Activated T-helper 1 cell treated with Interleukin-2 at 50 U/mL for 16 hours (primary cell): ENCODE measurements at regions not wholly inside any gene's neighbourhood (a gene's known extent, or its start where the extent isn't known, plus 50 kb on each side); places are given as distances from the start of the nearest gene placed in this dataset.
"Not testable (repeated sequence)": the region's sequence is repeated elsewhere in the genome, so short reads cannot be mapped to it uniquely, and the experiment has no call there.

Source experiments
- DNase-seq: peaks from one replicate; pipeline ENCODE4 v3.0.0-alpha.2; 2020; ENCODE audit warnings: low read depth

DNA sequence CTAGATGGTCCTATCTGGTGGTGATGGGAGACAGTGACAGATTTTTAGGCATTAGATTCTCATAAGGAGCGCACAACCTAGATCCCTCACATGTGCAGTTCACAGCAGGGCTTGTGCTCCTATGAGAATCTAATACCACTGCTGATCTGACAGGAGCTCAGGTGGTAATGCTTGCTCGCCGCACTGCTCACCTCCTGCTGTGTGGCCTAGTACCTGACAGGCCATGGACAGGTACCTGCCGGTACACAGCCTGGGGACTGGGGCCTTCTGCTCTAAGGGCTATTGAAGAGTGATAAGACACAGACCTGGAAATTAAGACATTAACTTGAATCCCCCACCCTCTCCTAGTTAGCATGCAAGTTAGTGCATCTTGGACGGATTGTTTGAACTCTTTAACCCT is 64.4 kb downstream of the KLRB1 start:
- not testable (repeated sequence) for DNase-seq

DNA sequence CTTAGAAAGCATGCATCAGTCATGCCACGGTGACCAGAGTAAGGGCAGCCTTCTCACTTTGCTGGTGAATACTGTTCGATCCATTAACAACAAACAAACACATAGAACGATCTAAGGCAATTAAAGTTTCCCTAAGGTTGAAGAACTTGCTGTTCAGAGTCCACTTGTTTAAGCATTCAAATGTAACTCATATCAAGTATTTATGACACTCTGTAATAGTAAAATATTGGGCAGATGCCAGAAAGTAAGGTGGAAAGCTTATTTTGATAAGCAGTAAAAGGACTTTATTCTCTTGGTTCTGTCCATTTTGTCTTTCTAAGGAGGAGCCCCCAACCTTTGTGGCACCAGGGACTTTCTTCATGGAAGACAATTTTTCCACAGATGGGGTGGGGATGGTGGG is 64.9 kb downstream of the KLRB1 start:
- DNase-seq: not testable (repeated sequence)

DNA sequence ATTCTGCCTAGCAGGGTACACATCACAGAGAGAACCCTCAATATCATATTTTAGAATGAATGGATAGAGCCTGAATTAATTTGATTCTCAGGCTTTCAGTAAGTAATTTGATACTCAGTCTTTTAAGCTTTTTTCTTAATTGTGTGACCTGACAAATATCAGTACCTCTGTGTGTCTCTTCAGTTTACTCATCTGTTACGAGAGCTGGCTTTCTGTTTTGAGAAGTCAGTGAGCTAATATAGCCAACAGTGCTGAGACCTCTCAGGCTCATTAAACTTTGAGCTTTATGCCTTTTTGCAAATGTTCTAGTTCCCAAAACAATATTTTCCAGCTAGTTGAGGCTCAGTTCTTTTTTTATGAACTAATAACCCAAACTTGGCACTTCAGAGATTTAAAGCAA is 91.8 kb downstream of the KLRB1 start:
- not testable (repeated sequence) for DNase-seq

DNA sequence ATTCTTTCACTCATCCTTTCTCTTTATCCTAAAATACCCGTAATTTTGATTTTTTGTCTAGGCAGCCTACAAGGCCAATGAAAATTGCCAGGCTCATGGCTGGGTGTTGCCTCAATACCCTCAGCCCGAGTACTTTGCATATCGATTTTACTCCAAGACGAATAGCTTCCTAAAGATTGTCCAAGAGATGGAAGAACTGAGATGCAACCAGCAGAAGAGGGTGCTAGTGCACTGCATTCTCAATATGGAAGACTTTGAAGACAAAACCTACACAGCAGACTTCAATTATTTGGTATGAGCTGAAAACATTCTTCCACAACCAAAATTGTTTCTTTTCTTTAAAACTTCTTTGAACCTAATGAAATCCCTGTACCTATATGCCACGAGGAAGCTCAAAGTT is 95.0 kb downstream of the KLRB1 start:
- not testable (repeated sequence) for DNase-seq

DNA sequence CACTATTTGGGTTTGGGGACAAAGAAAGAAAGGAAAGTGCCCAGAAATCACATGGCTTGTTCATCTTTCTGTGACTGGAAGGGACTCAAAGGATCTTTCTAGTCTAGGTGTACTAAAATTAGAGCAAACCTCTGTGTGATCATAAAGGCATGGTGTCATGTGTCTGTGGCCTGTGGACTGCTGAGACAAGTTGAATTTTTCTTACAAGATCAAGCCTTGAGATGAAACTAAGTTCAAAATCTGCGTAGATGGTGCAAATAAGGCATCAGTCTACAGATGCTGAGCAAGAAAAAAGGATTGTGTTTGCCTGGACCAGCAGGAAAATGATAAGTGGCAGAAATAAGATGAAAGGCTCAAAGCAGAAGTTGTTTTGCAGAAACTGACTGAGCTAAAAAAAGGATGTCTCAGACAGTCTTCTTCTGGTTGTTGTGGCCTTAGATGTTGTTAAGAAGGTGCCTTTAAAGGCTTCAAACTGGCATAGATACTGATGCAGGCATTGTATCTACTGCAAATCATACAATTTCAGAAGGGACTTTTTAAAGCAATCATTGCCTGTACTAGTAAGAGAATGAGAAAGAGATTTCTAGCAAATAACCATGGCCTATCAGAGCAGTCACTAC is 97.2 kb downstream of the KLRB1 start:
- not testable (repeated sequence) for DNase-seq

DNA sequence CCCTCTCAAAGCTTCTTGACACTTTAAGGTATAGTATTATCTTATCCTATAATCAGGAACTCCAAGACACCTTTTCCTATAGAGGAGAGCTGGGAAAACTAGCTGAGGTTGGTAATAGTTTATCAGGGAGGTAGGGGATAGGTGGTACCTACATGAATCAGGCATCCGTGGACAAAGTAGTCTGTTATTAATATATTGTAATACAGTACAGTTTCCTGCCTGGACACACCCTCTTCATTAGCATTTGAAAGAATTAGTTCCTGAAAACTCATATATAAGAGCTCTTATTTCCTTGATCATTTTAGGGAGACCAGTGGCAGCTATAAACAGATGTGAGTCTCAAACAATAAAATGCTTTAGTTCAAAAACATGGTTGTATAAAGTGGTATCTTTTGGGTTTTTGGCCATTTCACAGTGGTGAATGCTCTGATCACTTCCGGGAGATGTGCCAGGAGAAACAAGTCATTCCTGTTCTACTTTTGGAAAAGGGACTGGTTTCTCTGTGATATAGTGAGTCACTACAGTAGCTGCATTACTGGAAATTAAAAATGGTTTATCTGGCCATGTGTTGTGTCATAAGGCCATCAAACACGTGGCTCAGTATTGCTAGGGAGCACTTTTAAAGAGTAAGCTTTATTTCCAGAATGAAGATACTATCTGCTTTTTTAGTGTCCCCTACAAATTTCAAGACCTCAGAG is 98.1 kb downstream of the KLRB1 start:
- DNase-seq: no peak

DNA sequence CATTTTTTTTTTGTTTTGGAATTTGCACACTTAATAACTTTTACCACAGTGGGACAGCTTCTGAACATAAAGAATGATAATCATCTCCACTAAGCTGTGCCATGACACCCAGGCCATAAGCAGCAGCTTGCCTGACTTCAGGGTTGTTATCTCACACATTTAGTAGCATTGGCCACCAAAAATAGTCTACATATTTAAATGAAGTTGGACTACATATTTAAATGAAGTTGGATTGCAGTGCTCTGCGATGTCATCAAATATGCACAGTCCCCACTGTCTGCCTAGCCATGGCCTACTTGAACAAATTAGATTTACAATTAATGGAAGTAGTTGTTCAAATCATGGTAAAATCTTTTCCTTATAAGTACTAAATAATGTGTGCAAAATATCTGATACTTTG is 101.0 kb downstream of the KLRB1 start:
- DNase-seq: no peak

DNA sequence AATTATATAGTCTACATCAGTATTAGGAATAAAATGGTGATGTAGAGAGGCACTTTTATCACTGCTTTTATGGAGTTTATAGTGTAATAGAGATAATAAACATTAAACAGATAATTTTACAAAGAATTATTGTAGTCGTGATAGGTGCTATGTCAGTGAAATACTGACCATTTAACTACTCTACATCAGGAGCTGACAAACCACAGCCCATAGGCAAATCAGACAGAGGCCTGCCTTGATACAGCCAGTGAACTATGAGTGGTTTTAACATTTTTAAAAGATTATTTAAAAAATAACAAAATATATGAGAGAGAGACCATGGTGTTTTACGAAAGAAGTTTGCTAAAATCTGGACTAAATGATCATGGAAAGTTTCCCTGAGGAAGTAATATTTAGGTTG is 104.3 kb downstream of the KLRB1 start:
- DNase-seq: not testable (repeated sequence)

DNA sequence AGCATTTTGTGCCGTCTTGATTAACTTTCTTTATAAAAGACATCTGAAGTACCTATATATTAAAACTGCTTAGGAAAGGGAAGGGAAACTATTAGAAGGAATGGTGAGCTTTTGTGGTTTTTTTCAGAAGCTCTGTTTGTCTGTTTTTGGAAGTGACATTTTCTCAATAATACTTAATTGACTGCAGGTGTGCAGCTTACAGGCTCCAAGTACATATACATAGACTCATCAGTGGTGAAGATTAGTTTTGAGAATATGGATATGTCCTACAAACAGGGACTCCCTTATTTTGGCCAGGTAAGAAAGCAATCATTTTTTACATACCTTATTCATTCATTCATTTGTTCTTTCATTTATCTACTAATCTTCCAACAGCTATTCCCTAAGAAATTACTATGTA is 104.9 kb downstream of the KLRB1 start:
- DNase-seq: not testable (repeated sequence)

DNA sequence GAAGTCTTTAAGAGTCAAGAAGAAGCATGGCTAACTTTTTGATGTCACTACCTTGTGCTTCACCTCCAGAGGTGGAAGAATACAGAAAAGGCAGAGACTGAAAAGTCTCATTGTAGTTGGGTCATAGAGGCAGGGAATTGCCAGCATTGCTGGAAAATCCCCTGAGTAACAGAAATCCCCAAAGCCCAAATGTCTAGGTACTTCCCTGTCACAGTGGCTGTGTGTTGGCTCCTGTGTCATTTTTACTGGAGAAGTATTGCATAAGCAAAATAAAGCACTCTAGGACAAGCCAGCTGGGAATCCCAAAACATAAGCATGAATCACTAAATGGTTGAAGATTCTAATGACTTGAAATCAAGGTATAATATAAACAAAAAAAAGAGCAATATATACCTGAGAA is 114.4 kb downstream of the KLRB1 start:
- DNase-seq: not testable (repeated sequence)

DNA sequence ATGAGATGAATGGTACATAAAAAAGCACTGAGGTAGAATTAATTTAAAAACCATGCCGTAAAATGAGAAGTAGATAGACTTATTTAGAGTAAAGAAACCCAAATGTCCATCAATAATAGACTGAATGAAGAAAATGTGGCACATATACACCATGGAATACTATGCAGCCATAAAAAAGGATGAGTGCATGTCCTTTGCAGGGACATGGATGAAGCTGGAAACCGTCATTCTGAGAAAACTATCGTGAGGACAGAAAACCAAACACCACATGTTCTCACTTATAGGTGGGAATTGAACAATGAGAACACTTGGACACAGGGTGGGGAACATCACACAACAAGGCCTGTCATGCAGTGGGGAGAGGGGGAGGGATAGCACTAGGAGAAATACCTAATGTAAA is 126.4 kb downstream of the KLRB1 start:
- not testable (repeated sequence) for DNase-seq

DNA sequence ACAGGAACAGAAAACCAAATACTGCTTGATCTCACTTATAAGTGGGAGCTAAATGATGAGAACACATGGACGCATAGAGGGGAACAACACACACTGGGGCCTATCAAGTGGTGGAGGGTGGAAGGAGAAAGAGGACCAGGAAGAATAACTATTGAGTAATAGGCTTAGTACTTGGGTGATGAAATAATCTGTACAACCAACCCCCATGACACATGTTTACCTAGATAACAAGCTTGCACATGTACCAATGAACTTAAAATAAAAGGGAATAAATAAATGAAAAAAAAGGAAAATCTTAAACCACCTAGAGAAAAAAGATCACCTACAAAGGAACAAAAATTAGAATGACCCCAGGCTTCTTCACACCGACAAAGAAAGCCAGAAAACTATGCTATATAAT is 133.5 kb downstream of the KLRB1 start:
- DNase-seq: not testable (repeated sequence)

DNA sequence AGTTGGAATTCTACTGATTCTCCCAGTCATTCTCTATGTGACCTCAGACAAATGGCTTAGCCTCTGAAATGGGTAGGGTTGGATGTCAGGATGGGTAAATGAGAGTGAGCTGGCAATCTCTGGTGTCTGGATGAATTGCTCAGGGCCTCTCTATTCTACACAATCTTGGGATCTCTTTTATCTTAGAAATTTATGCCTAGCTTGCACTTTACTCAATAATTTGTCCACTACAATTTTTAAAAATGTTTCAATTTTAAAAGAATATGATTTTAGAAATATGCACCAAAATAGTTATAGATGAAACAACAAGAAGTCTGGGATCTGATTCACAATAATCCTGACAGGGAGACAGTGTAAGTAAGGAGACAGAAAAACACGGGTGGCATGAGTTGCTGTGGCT is 134.1 kb downstream of the KLRB1 start:
- not testable (repeated sequence) for DNase-seq

DNA sequence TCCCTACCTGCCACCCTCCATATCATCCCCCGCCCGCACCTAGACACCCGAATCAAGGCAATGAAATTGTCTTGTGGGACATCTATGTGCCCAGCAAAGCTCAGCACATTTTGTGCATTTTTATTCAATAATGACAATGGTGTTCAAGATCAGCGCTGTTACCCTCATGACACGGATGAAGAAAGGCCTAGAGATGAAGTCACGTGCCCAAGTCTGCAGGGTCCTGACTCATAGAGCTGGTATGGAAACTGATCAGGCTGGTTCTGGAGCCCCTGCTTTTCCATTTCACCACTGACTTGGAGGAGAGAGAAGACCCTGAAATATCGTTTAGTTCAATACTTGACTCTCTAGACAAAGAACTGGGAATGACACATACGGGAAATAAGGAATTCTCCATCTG is 136.2 kb downstream of the KLRB1 start:
- DNase-seq: not testable (repeated sequence)

DNA sequence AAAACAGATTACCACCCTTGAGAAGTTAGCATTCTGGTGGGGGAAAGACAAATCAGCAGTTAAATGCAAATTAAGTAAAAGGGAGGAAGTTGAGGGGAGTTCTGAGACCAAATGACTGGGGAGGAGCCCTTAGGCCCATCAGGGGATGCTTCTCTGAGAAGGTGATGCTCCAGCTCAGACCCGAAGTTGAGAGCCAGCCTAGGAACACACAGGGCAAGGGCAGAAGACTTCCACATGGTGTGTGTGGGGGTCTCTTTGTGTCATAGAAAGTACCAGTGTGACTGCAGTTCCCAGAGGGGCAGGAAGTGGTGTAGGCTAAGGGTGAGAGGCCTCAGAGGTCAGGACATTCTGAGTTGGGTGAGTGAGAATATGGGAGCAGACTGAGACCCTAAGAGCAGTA is 137.3 kb downstream of the KLRB1 start:
- not testable (repeated sequence) for DNase-seq

DNA sequence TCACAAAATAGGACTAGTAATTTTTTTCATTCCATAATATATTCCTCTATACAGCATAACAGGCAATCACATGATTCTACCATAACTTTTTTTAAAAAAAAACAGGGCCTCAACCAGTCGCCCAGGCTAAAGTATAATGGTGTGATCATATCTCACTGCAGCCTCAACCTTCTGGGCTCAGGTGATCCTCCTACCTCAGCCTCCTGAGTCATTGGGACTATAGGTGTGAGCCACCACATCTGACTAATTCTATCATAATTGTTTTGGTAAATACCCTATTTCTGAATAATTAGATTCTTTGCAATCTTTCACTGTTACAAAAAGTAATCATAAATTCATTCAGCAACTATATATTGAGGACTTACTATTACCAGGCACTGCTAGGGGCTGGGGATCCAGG is 137.8 kb downstream of the KLRB1 start:
- not testable (repeated sequence) for DNase-seq

DNA sequence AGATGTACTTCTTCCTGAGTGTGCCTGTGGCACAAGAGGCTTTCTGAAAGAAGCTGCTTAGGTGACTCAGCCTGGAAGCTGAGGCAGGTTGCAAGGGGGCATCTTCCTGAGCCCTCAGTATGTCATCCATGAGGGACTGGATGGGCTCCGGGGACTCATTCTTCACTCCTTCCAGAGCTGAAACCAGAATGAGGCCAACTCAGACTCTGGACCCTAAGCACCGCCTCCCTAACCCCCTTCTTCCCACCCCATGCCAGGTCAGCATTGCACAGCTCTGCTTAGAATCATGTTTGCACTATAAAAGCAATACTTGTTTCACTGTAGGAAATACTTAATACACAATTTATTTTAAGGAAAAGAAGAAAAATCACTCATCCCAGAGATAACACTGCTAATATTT is 138.3 kb downstream of the KLRB1 start:
- not testable (repeated sequence) for DNase-seq

DNA sequence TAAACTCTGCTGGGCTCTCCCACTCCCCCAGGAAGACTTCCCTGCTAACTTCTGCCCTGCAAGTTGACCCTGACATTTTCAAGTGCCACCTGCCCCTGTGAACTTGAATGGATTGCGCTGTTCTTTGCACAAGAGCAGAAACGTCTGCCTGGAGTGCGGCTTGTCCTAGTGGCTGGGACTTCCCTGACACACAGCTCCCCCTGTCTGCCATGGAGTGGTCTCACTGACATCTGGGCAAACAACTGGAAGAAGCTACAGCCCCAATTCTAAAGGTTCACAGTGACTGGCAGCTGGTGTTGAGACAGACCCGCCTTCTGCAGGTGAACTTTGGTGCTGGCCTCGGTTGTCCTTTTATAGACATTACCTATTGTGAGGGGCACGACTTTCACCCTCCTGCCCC is 138.7 kb downstream of the KLRB1 start:
- not testable (repeated sequence) for DNase-seq

DNA sequence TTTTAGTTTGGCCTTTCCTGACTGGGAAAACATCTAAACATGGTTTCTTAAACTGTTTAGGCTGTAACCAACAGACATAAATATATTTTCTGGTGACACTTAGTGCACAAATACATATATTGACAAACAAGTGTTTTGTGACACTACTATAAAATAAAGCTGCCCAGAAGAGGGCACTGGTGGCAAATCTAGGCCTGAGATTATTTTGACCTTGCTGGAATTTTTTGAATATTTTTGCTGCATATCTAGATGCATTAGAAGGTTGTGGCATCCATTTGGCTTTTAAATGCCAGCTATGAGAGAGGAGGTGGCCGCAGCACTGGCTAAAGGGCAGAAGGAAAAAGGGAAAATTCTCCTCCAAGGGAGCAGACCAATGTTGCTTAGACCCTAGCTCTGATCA is 139.6 kb downstream of the KLRB1 start:
- not testable (repeated sequence) for DNase-seq

DNA sequence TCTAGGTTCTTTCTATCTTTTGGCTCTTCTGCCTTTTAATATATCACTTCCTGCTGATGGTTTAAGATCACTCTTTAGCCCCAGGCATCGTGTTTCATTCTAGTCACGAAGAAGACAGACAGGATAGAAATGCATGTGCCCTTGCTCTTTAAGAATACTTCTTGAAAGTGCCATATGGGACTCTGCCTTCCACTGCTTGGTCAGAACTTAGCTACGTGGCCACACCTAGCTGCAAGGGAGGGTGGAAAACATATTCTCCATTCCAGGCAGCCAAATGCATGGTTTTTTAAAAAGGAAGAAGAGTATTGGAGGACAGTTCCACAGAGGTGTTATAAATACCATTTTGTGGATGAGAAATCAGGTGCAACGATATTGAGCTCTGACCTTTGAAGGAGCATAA is 143.3 kb downstream of the KLRB1 start:
- no peak for DNase-seq

DNA sequence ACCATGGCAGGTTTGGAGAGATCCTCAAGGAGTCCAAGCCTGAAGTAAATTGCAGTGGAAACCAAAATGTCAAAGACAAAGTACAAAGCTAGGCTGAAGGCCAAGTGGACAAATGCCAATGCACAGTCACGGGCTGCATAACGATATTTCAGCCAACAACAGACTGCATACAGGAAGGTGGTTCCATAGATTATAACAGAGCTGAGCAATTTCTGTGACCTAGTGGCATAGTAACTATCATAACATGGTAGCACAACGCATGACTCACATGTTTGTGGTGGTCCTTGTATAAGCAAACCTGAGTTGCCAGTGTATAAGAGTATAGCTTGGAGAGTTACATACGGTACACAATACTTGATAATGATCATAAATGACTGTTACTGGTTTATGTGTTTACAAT is 152.2 kb downstream of the KLRB1 start:
- DNase-seq: not testable (repeated sequence)

DNA sequence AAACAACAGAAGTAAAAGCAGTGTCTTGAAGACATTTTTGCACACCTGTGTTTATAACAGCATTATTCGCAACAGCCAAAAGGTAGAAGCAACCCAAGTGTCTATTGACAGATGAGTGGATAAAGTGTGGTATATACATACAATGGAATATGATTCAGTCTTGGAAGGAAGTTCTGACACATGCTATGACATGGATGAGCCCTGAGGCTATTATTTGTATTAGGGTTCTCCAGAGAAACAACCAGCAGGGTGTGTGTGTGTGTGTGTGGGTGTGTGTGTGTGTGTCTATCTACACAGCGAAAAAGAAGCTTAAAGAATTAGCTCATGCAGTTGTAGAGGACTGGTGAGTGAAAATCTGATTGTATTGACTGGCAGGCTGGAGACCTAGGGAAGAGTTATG is 153.7 kb downstream of the KLRB1 start:
- DNase-seq: not testable (repeated sequence)

DNA sequence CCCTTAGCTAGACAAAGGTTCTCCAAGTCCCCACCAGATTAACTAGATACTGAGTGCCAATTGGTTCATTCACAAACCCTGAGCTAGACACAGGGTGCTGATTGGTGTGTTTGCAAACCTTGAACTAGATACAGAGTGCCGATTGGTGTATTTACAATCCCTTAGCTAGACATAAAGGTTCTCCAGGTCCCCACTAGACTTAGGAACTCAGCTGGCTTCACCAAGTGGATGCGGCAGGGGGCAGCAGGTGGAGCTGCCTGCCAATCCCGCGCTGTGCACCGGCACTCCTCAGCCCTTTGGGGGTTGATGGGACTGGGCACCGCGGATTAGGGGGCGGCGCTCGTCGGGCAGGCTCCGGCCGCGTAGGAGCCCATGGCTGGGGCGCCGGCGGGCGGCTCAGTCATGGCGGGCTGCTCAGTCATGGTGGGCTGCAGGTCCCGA is 157.6 kb downstream of the KLRB1 start:
- DNase-seq: not testable (repeated sequence)

DNA sequence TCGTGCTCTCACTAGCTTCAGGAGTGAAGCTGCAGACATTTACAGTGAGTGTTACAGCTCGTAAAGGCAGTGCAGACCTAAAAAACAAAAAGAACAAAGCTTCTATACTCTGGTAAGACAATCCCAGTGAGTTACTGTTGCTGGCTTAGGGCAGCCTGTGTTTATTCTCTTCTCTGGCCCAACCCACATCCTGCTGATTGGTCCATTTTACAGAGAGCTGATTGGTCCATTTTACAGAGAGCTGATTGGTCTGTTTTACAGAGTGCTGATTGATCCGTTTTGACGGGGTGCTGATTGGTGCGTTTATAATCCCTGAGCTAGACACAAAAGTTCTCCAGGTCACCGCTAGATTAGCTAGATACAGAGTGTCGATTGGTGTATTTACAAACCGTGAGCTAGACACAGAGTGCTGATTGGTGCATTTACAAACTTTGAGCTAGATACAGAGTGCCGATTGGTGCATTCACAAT is 158.0 kb downstream of the KLRB1 start:
- not testable (repeated sequence) for DNase-seq
